Stimulated activated CD4-positive, alpha-beta T cell treated with anti-CD3 and anti-CD28 coated beads, Interleukin-1b, Interleukin-23, amount 100 ng/mL, for 1 hour (primary cell): ENCODE measurements at regions not wholly inside any gene's neighbourhood (a gene's known extent, or its start where the extent isn't known, plus 50 kb on each side); places are given as distances from the start of the nearest gene placed in this dataset.
A peak's percentile ranks its signal among the peaks of the same experiment; 100 is the strongest.
"Not testable (repeated sequence)": the region's sequence is repeated elsewhere in the genome, so short reads cannot be mapped to it uniquely, and the experiment has no call there.

Experiments
- DNase-seq, 2 donors: peaks; one replicate each; pipeline ENCODE4 v3.0.0-alpha.2; 2020; ENCODE audit warnings: low read depth in 2 of 2

DNA sequence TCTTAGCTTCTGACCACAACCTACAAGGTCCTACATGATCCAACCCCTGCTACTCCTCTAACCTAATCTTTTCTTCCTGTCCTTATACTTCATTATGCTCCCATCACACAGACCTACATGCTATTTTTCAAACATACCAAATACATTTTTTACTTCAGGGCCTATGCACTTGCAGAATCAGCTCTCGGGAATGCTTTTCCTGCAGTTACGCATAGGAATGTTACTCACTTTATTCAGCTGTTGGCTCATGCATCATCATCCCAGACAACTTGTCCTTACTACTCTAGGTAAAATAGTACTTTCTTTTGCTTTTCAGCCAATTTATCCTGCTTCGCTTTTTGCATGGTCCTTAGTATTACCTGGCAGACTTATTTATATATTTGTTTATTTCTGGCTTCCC is 105.6 kb downstream of the OXSM start:
- no peak for DNase-seq

DNA sequence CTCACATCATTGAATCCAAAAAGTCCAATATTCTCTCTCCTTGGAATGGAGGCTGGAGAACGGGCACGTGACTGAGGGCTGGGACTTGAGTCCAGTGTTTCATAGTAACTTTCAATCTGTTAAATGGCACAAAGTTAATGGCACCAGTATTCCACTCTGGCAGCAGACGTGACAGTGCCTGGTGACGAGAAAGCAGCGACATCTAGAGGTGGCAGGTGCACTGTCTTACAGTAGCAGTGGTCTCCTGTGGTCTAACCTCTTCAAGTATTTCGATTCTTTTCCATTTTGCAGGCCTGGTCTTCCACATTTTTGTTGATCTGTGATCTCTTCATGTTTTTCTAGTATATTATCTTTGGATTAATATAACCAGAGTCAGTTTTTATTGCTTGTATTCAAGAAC is 107.1 kb downstream of the OXSM start:
- no peak for DNase-seq

DNA sequence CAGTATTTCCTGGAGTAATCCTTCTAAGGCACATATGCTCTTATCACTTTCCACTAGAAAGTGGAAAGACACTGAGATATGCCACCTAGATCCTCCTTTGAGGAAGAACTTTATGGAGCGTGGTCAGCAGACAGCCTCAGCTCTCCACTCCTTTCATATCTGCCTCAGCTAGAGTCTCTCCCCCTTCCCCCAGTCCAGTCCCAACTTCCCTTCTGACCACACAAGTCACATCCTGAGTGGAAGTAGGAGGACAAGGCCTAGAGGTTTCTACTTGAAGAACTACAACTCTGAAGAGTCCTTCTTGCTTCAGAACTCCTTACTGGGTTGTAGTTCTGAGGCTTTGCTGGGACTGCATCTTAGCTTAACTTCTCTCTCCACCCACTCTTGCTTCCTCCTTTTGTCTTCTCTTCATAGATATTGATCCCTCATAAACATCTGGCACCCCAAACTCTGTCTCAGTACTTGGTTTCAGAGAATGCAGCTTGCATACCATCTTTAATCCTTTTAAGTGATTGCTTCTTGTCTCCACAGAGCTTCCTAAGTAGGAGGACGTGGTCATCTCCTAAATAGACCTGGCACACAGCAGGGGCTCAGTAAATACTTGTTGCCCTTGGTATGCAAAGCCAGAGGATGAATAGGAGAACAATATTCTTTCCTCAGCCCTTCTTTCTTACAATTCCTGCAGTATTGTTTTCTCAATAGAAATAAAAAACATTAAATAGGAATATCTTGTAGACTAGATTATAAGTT is 109.6 kb downstream of the OXSM start:
- DNase-seq, result no peak

DNA sequence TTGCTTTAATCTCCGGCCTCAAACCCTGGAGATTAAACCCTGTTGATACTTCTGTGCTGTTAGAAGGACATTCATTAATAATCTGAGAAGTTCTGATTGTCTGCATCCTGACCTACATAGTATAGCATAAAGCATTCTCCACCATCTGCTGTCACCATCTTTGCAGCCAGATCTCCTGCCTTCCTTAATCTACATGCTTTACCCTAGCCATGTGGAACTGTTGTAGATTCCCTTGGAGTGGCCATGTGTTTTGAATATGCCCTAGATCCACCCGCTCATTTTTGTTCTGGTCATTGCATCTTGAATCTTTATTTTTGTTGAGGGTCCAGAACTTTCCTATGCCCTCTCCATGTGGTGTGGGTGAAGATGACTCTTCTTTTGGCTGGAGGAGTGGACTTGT is 110.3 kb downstream of the OXSM start:
- DNase-seq, result no peak

DNA sequence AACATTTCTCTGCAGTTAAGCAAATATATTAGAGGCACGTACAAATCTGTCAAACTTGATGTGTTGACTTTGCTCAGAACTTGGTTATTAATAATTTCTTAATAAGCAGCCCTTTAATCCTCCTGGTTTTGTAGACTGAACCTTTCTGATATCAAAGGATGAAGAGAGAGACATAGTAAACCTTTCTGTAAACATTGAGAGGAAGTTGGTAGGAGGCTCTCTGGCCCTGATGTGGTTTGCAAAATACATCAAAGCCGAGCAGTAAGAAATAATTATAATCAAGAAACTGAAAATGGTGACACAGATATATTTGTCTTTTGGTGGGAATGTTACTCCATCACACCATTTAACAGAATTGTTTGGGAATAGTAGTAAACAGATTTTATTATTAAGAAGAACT is 111.9 kb downstream of the OXSM start:
- DNase-seq, result no peak

DNA sequence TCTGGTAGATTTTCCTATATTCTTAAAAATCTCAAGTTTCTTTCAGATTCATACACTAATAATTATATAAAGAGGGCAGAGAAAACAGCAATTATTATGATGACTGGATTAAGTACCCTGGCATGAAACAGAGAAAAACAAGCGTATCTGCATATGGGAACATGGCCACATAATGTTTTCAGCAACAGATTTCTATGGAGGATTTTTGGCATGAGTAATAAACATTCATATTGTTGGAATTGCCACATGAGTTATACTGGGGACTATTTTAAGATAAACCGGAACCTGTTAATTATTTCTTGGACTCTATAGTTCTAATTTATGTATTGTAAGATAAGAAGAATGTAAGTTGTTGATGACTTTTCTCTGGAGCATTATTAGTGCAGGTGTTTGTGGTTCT is 112.7 kb downstream of the OXSM start:
- DNase-seq, result no peak

DNA sequence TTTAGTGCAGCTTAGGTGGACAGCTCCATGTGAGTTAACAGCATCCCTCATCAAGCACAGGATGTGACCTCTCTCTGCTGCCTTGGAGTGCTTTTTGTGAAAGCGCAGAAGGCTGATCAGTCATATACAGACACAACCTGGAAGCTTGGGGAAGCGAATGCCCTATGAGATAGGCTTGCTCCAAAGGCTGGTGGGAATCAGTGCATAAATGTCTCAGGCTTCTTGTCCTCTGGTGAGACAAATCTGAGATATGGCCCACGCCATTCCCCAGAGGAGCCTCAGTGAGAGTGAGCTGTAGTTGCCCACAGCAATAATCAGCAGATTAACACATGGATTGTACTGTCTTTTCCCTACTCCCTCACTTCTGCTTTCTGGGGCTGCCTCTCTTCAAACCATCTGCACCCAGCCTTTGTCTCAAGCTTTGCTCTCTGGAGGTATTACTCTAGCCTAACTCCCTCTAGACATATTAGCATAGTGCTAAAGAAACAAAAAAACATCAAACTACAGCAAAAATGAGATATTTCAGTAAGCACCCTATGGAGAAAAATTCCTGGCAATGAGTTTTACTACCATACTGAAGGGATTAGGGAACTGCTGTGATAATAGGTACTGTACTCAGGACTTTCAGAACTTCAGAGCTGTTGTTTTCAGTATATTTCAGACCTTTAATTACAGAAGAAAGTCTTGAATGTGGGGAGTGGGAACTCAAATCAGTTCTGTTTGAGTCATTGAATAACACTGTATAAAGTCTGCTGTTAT is 113.7 kb downstream of the OXSM start:
- no peak for DNase-seq

DNA sequence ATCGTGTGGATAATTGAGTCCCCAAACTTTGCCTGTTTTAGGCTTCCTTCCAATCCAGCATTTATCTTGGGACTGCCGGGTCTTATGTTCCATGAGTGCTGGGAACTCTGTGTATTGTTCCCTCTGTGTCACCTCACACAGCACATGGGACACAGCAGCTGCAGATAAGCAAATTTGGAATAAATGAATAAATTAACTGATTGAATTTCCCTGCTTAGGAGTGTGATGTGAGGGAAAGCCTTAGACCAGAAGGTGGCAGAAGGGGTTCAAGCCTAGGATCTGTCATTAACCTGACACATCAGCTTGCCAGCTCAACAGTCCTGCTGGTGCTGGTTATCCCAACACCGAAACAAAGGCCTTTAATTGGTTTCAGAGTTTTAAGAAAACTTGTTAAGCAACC is 114.3 kb downstream of the OXSM start:
- no peak for DNase-seq

DNA sequence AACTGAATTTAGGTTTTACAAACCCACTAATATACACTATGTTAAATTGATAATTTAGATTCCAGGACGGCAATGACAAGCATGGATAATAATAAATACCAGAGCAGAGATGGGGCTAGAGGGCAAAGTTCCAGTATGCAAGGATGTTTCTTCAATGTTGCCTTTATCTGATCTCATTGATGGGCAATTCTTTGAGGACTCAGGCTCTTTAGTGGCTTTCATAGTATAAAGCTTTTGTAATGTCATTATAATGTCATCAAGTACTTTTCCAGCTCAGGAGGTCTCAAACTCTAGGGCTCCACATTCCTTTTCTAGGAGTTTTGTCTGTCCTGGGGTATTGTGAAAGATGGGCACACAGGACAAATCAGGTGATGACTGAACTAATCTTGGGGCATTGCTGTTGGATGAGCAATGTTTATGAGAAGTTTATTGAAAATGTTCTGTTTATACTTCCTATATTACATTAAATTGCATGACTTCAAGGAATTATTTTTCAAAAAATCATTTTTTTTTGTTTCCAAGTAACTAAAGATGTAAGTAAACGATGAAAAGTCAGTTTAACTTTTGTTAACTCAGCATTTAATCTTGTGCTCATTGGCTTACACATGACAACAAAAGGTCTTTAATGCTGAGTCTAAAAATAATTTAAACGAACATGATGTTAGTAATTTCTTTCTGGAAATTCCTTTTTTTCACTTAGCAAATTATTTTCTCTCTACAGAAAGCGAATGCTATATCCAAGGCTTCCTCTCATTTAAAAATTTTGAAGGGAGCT is 116.4 kb downstream of the OXSM start:
- DNase-seq, result no peak

DNA sequence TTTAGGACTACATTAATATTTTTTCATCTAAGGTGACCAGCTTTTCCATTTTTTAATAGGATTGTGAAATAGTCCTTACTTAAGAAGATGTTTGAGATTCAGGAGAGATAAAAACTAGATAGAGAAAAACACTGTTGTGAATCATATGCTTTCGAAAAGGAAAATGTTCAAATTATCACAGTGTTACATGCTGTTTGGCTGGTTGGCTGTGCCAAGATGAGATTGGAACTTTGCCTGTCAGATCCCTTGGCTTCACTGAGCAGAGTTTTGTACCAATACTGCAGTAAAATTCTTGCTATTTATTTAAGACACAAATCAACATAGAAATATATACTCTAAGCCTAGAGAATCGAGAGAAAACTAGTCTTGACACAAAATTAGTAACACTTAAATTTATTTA is 117.2 kb downstream of the OXSM start:
- no peak for DNase-seq

DNA sequence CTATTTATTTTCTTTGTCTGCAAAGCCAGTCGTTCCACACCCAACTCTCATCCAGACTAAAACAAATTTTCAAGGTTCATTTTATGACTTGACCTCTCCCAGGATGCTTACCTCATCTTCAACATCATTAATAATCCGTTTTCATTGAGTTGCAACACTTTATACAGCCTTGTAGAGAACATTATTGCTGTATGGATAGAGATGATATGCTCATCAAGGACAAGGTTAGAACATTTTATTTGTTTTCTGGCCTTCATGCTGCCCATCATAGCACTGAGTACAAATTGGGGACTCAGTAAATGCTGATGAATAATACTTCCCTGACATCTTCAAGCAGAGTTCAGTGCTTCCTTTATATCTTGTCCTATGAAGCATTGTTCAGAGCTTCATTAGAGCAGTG is 120.2 kb downstream of the OXSM start:
- DNase-seq, result no peak

DNA sequence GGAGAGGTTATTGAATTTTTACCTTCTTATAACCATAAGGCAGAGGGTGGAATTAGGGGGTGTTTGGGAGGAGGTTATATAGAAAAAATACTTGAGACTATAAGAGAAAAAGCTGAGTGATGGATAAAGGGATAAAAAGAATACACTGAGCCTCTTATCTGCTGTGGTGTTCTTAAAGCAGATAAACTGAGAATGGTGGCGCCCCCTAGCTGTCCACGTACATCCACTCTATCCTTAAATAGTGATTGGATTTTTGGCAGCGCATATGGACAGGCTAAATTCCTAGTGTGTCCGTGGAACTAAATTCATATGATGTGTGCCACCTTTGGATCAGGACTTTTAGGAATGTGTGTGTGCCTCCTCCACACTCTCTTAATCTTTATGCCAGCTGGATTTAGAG is 121.1 kb downstream of the OXSM start:
- peak in 1 of 2 donors; percentile 21 for DNase-seq

DNA sequence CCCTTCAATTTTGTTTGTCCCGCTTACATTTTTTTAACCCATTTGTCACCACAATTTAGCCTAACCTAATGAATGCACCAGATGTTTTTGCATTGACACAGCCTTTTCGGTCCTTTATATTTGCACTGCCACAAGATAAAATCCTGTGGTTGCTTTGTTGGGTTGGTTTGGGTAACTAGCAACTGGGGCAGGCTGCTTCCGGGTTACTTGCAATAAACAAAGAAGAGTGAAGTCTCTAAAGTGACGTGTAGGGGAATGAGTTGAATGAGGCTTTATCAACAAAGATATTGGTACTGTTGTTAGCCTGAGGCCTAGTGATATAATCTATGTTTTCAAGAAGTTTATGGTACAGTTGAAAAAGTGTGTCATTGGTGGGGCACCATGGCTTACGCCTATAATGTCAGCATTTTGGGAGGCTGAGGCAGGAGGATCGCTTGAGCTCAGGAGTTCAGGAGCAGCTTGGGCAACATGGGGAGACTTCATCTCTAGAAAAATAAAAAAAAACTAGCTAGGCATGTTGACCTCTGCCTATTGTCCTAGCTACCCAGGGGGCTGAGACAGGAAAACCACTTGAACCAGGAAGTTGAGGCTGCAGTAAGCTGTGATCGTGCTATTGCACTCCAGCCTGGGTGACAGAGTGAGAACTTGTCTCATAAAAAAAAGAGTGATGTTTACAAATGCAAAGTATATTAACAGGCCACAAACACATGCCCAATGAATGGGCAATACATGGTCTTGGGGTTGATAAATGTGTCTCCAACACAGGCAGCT is 121.8 kb downstream of the OXSM start:
- no peak for DNase-seq

DNA sequence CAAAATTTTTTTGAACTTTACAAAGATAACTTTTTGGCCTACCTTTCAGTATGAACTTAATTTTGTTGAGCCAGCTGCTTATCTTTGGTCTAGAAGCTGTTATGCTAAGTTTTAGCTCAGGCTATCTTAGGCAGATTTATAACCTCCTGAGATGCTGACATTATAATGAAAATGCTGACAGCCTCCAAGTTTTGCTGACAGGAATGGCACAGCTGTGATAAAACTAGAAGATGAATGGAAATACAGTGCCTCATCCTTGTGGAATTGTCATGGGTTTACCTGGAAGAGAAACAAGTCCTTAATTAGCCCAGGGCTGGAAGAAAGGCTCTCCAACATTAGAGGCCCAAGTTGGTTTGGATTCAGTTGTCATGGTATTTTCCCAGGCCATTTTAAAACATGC is 123.3 kb downstream of the OXSM start:
- DNase-seq, result no peak

DNA sequence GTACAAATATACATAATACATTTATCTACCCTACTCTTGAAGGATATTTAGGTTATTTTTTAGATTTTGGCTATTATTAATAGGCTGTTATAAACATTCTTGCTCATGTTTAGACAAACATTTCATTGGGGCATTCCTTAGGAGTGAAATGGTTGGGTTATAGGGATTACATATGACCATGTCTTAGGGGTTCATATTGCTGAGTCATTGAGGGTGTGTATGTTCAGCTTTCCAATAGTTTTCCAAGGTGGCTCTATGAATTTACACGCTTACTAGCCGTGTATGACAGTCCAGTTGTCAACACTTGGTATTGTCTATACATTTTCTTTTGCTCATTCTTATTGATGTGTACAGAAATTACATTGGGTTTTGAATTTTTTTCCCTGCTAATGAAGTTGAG is 125.8 kb downstream of the OXSM start:
- no peak for DNase-seq

DNA sequence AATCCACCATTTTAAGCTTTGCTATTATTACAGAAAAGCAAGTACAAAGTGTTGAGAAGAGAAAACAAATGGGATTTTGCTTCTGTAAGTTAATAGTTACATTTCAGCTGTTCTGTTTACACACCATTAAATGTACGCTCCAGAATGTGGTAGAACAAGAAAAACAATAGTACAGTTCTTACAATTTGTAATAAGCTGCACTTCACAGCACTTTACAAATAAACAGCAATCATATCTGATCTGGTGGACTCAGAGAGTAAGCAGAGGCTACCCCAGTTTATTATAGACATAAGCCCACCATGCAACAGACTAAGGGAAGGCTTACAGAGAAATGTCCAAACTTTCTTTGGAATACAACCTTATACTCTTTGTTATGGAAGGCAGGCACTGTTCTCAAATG is 126.4 kb downstream of the OXSM start:
- no peak for DNase-seq

DNA sequence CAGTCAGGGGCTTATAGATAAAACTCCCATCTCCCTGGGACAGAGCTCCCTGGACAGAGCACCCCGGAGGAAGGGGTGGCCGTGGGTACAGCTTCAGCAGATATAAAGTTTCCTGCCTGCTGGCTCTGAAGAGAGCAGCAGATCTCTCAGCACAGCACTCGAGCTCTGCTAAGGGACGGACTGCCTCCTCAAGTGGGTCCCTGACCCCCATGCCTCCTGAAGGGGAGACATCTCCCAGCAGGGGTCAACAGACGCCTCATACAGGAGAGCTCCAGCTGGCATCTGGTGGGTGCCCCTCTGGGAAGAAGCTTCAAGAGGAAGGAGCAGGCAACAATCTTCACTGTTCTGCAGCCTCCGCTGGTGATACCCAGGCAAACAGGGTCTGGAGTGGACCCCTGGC is 142.1 kb downstream of the OXSM start:
- DNase-seq, result not testable (repeated sequence)

DNA sequence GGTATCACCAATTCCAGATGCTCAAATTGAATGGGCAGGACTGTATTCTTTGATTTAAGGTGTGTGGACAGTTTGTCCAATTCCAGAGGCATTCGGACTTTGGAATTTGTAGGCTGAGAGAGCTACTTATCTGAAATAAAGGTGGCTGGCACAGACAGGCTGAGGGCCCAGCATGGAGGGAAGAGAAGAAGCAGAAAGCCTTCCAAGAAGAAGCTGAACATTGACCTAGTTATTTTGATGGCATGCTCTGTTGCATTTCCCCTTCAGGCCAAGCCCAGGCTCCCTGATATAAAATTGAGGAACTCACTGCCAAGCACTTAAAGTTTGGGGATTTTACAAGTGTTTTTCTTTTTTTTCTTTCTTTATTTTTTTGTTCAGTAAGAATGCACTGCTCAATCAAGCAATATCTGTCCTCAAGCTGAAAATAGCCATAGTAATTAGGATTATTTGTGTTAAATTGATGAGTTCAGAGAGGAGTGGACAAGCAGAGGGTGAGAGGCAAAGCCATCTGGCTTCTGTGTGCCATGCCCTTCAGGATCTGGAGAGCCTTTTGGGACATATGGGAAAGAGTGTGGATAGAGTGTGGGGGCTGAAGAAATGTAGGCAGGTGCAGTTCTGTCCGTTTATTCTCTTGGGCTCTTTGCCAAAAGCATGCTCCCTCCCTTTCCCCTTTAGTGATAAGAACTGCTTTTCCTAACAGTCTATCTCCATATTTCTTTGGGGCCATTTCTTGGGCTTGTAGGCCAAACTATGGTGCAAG is 148.9 kb downstream of the OXSM start:
- DNase-seq, result no peak

DNA sequence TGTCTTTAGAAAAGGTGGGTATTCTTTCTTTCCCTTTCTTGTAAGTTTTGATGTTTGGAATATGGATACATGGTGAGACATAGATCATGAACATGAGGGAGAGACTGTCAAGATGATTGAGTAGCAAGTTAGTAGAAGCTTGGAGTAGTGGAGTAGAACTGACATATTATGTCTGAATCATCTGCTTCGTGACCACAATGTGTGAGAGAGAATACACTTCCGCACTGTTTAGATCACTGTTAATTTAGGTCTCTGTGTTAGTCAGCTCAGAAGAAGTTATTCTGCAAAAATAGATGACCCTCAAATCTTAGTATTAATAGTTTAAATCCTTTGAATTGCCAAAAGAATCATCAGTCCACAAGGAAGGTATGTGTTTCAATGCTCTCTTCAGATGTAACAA is 151.0 kb downstream of the OXSM start:
- DNase-seq, result no peak

DNA sequence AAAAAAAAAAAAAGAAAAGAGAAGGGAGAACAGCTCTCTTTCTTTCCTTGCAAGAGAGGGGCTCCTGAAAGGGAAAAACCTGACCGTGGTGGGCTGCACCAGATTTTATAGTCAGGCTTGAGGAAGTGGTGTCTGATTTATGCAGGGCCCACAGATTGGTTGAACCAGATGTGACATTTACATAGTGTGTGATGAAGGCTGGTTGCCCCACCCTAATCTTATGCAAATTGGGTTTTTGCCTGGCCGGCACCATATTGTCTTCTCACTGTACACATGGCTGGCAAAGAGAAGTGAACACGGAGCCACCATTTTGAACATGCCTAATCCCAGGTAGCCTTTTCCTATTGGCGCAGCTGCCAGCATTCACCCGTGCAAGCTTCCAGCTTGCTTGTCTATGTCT is 154.4 kb downstream of the OXSM start:
- no peak for DNase-seq

DNA sequence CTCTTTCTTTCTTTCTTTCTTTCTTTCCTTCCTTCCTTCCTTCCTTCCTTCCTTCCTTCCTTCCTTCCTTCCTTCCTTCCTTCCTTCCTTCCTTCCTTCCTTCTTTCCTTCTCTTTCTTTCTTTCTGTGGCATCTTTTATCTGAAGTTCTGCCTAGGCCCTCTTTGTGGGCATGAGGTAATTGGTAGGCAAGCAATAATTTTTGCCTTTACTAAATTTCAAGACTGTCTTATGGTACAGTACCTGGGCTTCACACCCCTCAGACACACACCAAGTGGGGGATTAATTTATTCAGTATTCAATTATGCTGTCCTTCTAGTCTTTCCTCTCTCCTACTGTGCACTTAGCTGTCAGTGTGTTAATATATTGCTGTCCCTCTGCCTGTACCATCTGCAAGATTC is 155.5 kb downstream of the OXSM start:
- no peak for DNase-seq
